ENCODE measurements at regions not wholly inside any gene's neighbourhood (a gene's known extent, or its start where the extent isn't known, plus 50 kb on each side); places are given as distances from the start of the nearest gene placed in this dataset.

- Mint-ChIP-seq H3K9me3 (no peaks in the 10 kb centered on the region), H3K27ac (no peak overlapping the region), H3K4me1 (ENCODE audit: low read depth) (peaks cover 14% of the 10 kb centered on the region), H3K27me3 (ENCODE audit: insufficient read depth) (peaks cover 8% of the 10 kb centered on the region), H3K36me3 (ENCODE audit: low read depth) (no peaks in the 10 kb centered on the region), H3K4me3 (no peak overlapping the region)
- TF ChIP-seq CTCF (IDR thresholded peaks at IDR 0.05): no peak
- no peak for DNase-seq
Observed at GRCh38 chr1:215453440-215453839, 113.7 kb upstream of the KCTD3 start.

- TF ChIP-seq CTCF (IDR thresholded peaks at IDR 0.05): no peak
- Mint-ChIP-seq H3K36me3 (ENCODE audit: low read depth) (no peaks in the 10 kb centered on the region), H3K27me3 (ENCODE audit: insufficient read depth) (peaks cover 8% of the 10 kb centered on the region; the same call in 1 of the 2 replicates), H3K4me1 (ENCODE audit: low read depth) (peaks cover 7% of the 10 kb centered on the region; the same call in 1 of the 2 replicates), H3K9me3 (no peaks in the 10 kb centered on the region), H3K27ac (no peak overlapping the region), H3K4me3 (no peak overlapping the region)
- DNase-seq: no peak
Observed at GRCh38 chr1:215457213-215457612, 109.9 kb upstream of the KCTD3 start.

- no peaks in the 10 kb centered on the region for H3K36me3 Mint-ChIP-seq (ENCODE audit: low read depth)
- DNase-seq: no peak
- no peaks in the 10 kb centered on the region for H3K9me3 Mint-ChIP-seq
- peaks cover 7% of the 10 kb centered on the region; the same call in 1 of the 2 replicates for H3K4me1 Mint-ChIP-seq (ENCODE audit: low read depth)
- H3K4me3 Mint-ChIP-seq: no peak overlapping the region
- no peak overlapping the region for H3K27ac Mint-ChIP-seq
- H3K27me3 Mint-ChIP-seq (ENCODE audit: insufficient read depth): peaks cover 8% of the 10 kb centered on the region; the same call in 1 of the 2 replicates
- no peak for TF ChIP-seq CTCF (IDR thresholded peaks at IDR 0.05)
Observed at GRCh38 chr1:215458104-215458503, 109.0 kb upstream of the KCTD3 start.

GRCh38 chr1:215458562-215458961 lies 108.5 kb upstream of the KCTD3 start:
- Mint-ChIP-seq H3K27me3 (ENCODE audit: insufficient read depth) (peaks cover 6% of the 10 kb centered on the region; the same call in 1 of the 2 replicates), H3K27ac (no peak overlapping the region), H3K36me3 (ENCODE audit: low read depth) (no peaks in the 10 kb centered on the region), H3K4me3 (no peak overlapping the region), H3K9me3 (no peaks in the 10 kb centered on the region), H3K4me1 (ENCODE audit: low read depth) (peaks cover 7% of the 10 kb centered on the region; the same call in 1 of the 2 replicates)
- TF ChIP-seq CTCF (IDR thresholded peaks at IDR 0.05): no peak
- no peak for DNase-seq

GRCh38 chr1:215459136-215459535 lies 108.0 kb upstream of the KCTD3 start:
- H3K4me3 Mint-ChIP-seq: no peak overlapping the region
- DNase-seq: no peak

More at GRCh38 chr1:215459136-215459535, 108.0 kb upstream of the KCTD3 start:
- Mint-ChIP-seq H3K27me3 (ENCODE audit: insufficient read depth) (peaks cover 6% of the 10 kb centered on the region; the same call in 1 of the 2 replicates), H3K36me3 (ENCODE audit: low read depth) (no peaks in the 10 kb centered on the region), H3K9me3 (no peaks in the 10 kb centered on the region), H3K4me1 (ENCODE audit: low read depth) (peaks cover 7% of the 10 kb centered on the region; the same call in 1 of the 2 replicates), H3K27ac (no peak overlapping the region)
- no peak for TF ChIP-seq CTCF (IDR thresholded peaks at IDR 0.05)

Data from HFFc6 (cell line).